Epithelial cell of esophagus (primary cell): ENCODE measurements at regions not wholly inside any gene's neighbourhood (a gene's known extent, or its start where the extent isn't known, plus 50 kb on each side); places are given as distances from the start of the nearest gene placed in this dataset.

Experiments
- DNase-seq: peaks from one replicate; pipeline ENCODE4 v3.0.0; 2010; ENCODE audit warnings: low read depth
- H3K4me3 ChIP-seq: 2 replicates; pipeline ENCODE4 v1.5.1; 2011; ENCODE audit warnings: mild to moderate bottlenecking, low read length, control low read depth
- CTCF ChIP-seq: IDR thresholded peaks from 2 replicates; pipeline ENCODE4 v1.5.1; 2011; ENCODE audit warnings: low read depth, mild to moderate bottlenecking, low read length, control low read depth, inconsistent platforms; ENCODE audit not compliant: insufficient read depth; ENCODE audit errors: missing control alignments

- no peak for DNase-seq
- H3K4me3 ChIP-seq = no peak overlapping the region
- no peak for TF ChIP-seq CTCF
These were observed 162.1 kb upstream of the VASH1 start for GRCh38 chr14:76599141-76599540.

GRCh38 chr14:76599559-76600287 is 161.5 kb upstream of the VASH1 start:
- TF ChIP-seq CTCF = no peak

GRCh38 chr14:76603713-76604112 is 157.6 kb upstream of the VASH1 start:
- TF ChIP-seq CTCF = no peak
- no peak for DNase-seq
- H3K4me3 ChIP-seq = no peak overlapping the region

More at GRCh38 chr14:76599559-76600287, 161.5 kb upstream of the VASH1 start:
- DNase-seq = no peak
- no peak overlapping the region for H3K4me3 ChIP-seq

GRCh38 chr14:76607510-76607909 is 153.8 kb upstream of the VASH1 start:
- no peak for TF ChIP-seq CTCF
- DNase-seq = no peak
- no peak overlapping the region for H3K4me3 ChIP-seq

- DNase-seq = no peak
- H3K4me3 ChIP-seq = no peak overlapping the region
- TF ChIP-seq CTCF = no peak
These were observed 148.6 kb upstream of the VASH1 start for GRCh38 chr14:76612654-76613053.

GRCh38 chr14:76613616-76614015 is 147.7 kb upstream of the VASH1 start:
- TF ChIP-seq CTCF = no peak
- peak; percentile 50 for DNase-seq
- no peak overlapping the region for H3K4me3 ChIP-seq

GRCh38 chr14:76615331-76615730 is 145.9 kb upstream of the VASH1 start:
- DNase-seq = peak; percentile 64
- H3K4me3 ChIP-seq = no peak overlapping the region
- TF ChIP-seq CTCF = no peak
